DOHH2 (cell line): ENCODE measurements at regions not wholly inside any gene's neighbourhood (a gene's known extent, or its start where the extent isn't known, plus 50 kb on each side); places are given as distances from the start of the nearest gene placed in this dataset.
"Not testable (repeated sequence)": the region's sequence is repeated elsewhere in the genome, so short reads cannot be mapped to it uniquely, and the experiment has no call there.

ENCODE experiments used
- H3F3A ChIP-seq: fragments of 200-600 bp; sonication (generic), shearing (Covaris generic); 2 replicates; pipeline ENCODE4 v1.6.0; 2016; ENCODE audit warnings: antibody characterized with exemption, mild to moderate bottlenecking; ENCODE audit not compliant: control insufficient read depth, insufficient read depth
- H3K27ac ChIP-seq: fragments of 200-600 bp; sonication (generic); 2 replicates; pipeline ENCODE4 v1.5.1; 2014; ENCODE audit warnings: low read depth, mild to moderate bottlenecking, low read length, moderate library complexity
- H3K27me3 ChIP-seq: fragments of 200-600 bp; sonication (generic); 2 replicates; pipeline ENCODE4 v1.6.1; 2014; ENCODE audit warnings: mild to moderate bottlenecking, low read length, mixed read lengths; ENCODE audit not compliant: control insufficient read depth
- H3K36me3 ChIP-seq: fragments of 200-600 bp; sonication (generic); 2 replicates; pipeline ENCODE4 v1.6.1; 2014; ENCODE audit warnings: mild to moderate bottlenecking, low read length, moderate library complexity, mixed read lengths; ENCODE audit not compliant: control insufficient read depth
- H3K4me1 ChIP-seq: fragments of 200-600 bp; sonication (generic); 2 replicates; pipeline ENCODE4 v1.6.1; 2014; ENCODE audit warnings: mild to moderate bottlenecking, low read length, mixed read lengths; ENCODE audit not compliant: control insufficient read depth
- H3K4me2 ChIP-seq: fragments of 200-600 bp; sonication (generic); 2 replicates; pipeline ENCODE4 v1.6.0; 2014; ENCODE audit warnings: mild to moderate bottlenecking, low read length, moderate library complexity
- H3K4me3 ChIP-seq: fragments of 200-600 bp; sonication (generic); 2 replicates; pipeline ENCODE4 v1.5.1; 2014; ENCODE audit warnings: mild to moderate bottlenecking, low read length, mixed read lengths
- H3K79me2 ChIP-seq: fragments of 200-600 bp; sonication (generic); 2 replicates; pipeline ENCODE4 v1.6.1; 2014; ENCODE audit warnings: mild to moderate bottlenecking, low read length, mixed read lengths; ENCODE audit not compliant: control insufficient read depth
- H3K9me2 ChIP-seq: fragments of 200-600 bp; sonication (generic); replicated peaks from 2 replicates; pipeline ENCODE4 v1.6.1; 2014; ENCODE audit warnings: mild to moderate bottlenecking, low read length, mixed read lengths; ENCODE audit not compliant: control insufficient read depth
- H3K9me3 ChIP-seq: fragments of 200-600 bp; sonication (generic); 2 replicates; pipeline ENCODE4 v1.6.1; 2014; ENCODE audit warnings: antibody characterized with exemption, low read length, mixed read lengths; ENCODE audit not compliant: control insufficient read depth, insufficient read depth
- H4K20me1 ChIP-seq: fragments of 200-600 bp; sonication (generic); 2 replicates; pipeline ENCODE4 v1.6.0; 2014; ENCODE audit warnings: low read depth, mild to moderate bottlenecking, antibody characterized with exemption, low read length, moderate library complexity; ENCODE audit not compliant: control insufficient read depth, insufficient read depth
- CTCF ChIP-seq: fragments of 200-600 bp; sonication (generic); IDR thresholded peaks from one replicate; pipeline ENCODE4 v1.5.1; 2014; ENCODE audit warnings: antibody characterized with exemption, mild to moderate bottlenecking, low read depth, low read length; ENCODE audit not compliant: poor library complexity, severe bottlenecking
- EZH2phosphoT487 ChIP-seq: fragments of 200-600 bp; sonication (generic); IDR thresholded peaks from 2 replicates; pipeline ENCODE4 v1.6.1; 2017; ENCODE audit warnings: borderline replicate concordance, mild to moderate bottlenecking, antibody characterized with exemption, low read length, moderate library complexity, mixed read lengths

GRCh38 chr4:104575278-104575677 is 80.6 kb upstream of the CXXC4 start:
- Histone ChIP-seq H3K27ac (no peak overlapping the region), H3K27me3 (no peaks in the 10 kb centered on the region), H3K9me2 (no peaks in the 10 kb centered on the region; the same call in 1 of the 2 replicates), H3K4me3 (no peak overlapping the region), H4K20me1 (no peaks in the 10 kb centered on the region), H3K4me1 (no peaks in the 10 kb centered on the region), H3K36me3 (no peaks in the 10 kb centered on the region), H3K4me2 (no peak overlapping the region), H3K9me3 (no peaks in the 10 kb centered on the region), H3F3A (no peaks in the 10 kb centered on the region), H3K79me2 (no peaks in the 10 kb centered on the region)
- no peak for TF ChIP-seq EZH2phosphoT487
- TF ChIP-seq CTCF, result no peak

GRCh38 chr4:104577405-104577804 is 82.7 kb upstream of the CXXC4 start:
- no peaks in the 10 kb centered on the region for H3K9me3 ChIP-seq
- no peaks in the 10 kb centered on the region for H3K79me2 ChIP-seq
- H3K4me3 ChIP-seq, result no peak overlapping the region
- H3K4me1 ChIP-seq, result no peaks in the 10 kb centered on the region
- H3K4me2 ChIP-seq, result no peak overlapping the region
- no peaks in the 10 kb centered on the region for H3K27me3 ChIP-seq
- no peak overlapping the region for H3K27ac ChIP-seq
- H4K20me1 ChIP-seq, result no peaks in the 10 kb centered on the region
- H3F3A ChIP-seq, result no peaks in the 10 kb centered on the region
- no peak for TF ChIP-seq EZH2phosphoT487
- TF ChIP-seq CTCF, result no peak
- H3K36me3 ChIP-seq, result no peaks in the 10 kb centered on the region
- H3K9me2 ChIP-seq, result no peaks in the 10 kb centered on the region

- not testable (repeated sequence) for H3K36me3 ChIP-seq, H3K9me3 ChIP-seq, H3K4me3 ChIP-seq, H3F3A ChIP-seq, H3K4me1 ChIP-seq, H3K79me2 ChIP-seq, H3K27ac ChIP-seq, H3K4me2 ChIP-seq, H3K9me2 ChIP-seq, H3K27me3 ChIP-seq, H4K20me1 ChIP-seq
Observed at GRCh38 chr4:104581476-104581875, 86.8 kb upstream of the CXXC4 start.

- H3K9me3 ChIP-seq, H3K36me3 ChIP-seq, H3K4me2 ChIP-seq, H3K27me3 ChIP-seq, H4K20me1 ChIP-seq, H3F3A ChIP-seq, H3K4me3 ChIP-seq, H3K9me2 ChIP-seq, H3K79me2 ChIP-seq, H3K4me1 ChIP-seq, H3K27ac ChIP-seq: not testable (repeated sequence)
Observed at GRCh38 chr4:104582056-104582455, 87.4 kb upstream of the CXXC4 start.
